Heart left ventricle (tissue), 13 donors: ENCODE measurements at regions not wholly inside any gene's neighbourhood (a gene's known extent, or its start where the extent isn't known, plus 50 kb on each side); places are given as distances from the start of the nearest gene placed in this dataset.

Experiments used
- POLR2A ChIP-seq, 2 donors: fragments of 450-650 bp; IDR thresholded peaks; one replicate each; pipeline ENCODE4 v1.6.1; 2017; ENCODE audit warnings: antibody characterized with exemption in 2 of 2, mild to moderate bottlenecking in 2 of 2, moderate library complexity in 2 of 2
- TF ChIP-seq, protein P1 (sequence below), 12 donors: fragments of 200-600 bp; sonication (generic) in 4 of 12; IDR thresholded peaks; one replicate each; pipeline versions ENCODE4 v1.5.0 to v1.8.0; 2018 to 2022; ENCODE audit warnings: antibody characterized with exemption in 12 of 12, mild to moderate bottlenecking in 5 of 12
- donor health status: ischemic (EF 13 %, LVEDD 7.1; RV severe dilation, severe dysfunction).
- donor health status: DM: no; HTN: yes; CAD: no.
- donor health status: DM: no; HTN: no; CAD: no.
- donor health status: ischemic (EF 25% LVEDD 6.9; RV normal size, moderate dysfunction).
- donor health status: ischemic (EF 25% LVEDD 5.7; RV mildly dilated, moderate dysfunction).
- donor health status: ischemic (EF 35%, LVEDD 5.7; RV mildly dilated, moderate dysfunction).
- donor health status: nonischemic (EF 11% LVEDD 7.7; RV severe dilation, severe dysfunction).
- donor health status: DM: yes; HTN: yes; CAD: no.
- donor health status: PGD.
- donor health status: ischemic (EF 29% LVEDD 5.4; RV normal size, mild dysfunction).
- donor health status: nonischemic (EF 23%, LVEDD 6.1; RV moderate dilation, normal function).

DNA sequence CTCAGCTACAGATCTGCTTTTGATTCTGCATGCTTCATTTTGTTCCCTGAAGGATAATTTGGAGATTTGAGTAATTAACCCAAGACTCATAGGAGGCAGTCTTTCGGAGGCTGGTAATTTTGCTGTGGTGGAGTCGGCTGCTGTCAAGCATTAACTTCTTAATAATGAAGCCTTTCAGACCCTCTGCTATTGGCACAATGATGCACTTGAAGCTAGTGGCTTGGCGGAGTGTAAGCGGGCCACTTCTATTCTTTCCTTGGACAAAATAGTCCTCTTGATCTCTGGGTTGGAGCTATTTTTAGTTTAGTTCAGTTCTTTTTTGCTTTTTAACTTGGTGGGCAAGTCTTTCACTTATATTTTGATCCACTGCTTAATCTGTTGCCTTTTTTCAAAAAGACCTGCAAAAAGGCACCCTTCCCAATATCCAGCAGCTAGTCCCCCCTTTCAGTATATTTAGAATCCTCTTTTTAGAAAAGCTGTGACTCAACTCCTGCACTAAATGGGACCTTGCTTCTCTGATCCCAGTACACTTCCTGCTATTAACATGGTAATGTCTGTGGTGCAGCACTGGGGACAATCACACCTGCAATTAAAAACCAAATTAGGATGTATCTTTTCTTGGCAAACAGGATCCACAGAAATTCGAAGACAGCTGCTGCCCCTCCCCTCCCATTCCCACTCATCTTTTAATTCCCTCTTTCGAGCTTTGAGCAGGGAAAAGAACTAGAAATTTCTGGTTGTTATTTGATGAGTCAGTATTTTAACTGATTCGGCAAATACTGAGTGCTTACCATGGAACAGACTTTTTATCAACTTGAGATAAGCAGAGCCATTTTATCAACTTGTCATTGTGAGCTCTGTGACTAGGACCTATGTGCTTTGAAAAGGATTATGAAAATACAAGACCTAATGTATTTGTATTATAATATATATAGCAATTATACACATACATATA lies 169.4 kb upstream of the ANKRD55 start:
- no peak for TF ChIP-seq POLR2A (IDR thresholded peaks at IDR 0.05)
- TF ChIP-seq, protein P1, sequence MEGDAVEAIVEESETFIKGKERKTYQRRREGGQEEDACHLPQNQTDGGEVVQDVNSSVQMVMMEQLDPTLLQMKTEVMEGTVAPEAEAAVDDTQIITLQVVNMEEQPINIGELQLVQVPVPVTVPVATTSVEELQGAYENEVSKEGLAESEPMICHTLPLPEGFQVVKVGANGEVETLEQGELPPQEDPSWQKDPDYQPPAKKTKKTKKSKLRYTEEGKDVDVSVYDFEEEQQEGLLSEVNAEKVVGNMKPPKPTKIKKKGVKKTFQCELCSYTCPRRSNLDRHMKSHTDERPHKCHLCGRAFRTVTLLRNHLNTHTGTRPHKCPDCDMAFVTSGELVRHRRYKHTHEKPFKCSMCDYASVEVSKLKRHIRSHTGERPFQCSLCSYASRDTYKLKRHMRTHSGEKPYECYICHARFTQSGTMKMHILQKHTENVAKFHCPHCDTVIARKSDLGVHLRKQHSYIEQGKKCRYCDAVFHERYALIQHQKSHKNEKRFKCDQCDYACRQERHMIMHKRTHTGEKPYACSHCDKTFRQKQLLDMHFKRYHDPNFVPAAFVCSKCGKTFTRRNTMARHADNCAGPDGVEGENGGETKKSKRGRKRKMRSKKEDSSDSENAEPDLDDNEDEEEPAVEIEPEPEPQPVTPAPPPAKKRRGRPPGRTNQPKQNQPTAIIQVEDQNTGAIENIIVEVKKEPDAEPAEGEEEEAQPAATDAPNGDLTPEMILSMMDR (IDR thresholded peaks at IDR 0.05): no peak
